ENCODE measurements at regions not wholly inside any gene's neighbourhood (a gene's known extent, or its start where the extent isn't known, plus 50 kb on each side); places are given as distances from the start of the nearest gene placed in this dataset.

- no peaks in the 10 kb centered on the region for H3K9me3 ChIP-seq (replicated peaks; ENCODE audit: control insufficient read depth, insufficient read depth, low read length)
- H3K9ac ChIP-seq (replicated peaks; ENCODE audit: extremely low read depth, insufficient read depth, low read length) = no peak overlapping the region
- FAIRE-seq = no peak
- no peaks in the 10 kb centered on the region for H3K27me3 ChIP-seq (ENCODE audit: control insufficient read depth in 2 of 2, insufficient read depth in 2 of 2, low read length in 2 of 2)
- DNase-seq (ENCODE audit: low read depth, low spot score) = no peak
- H3K79me2 ChIP-seq (ENCODE audit: control insufficient read depth, insufficient read depth, low read length) = no peaks in the 10 kb centered on the region
- no peak overlapping the region for H3K4me2 ChIP-seq (ENCODE audit: insufficient read depth, low read length)
- H2AFZ ChIP-seq (ENCODE audit: low read depth, low read length) = no peak overlapping the region
- CTCF ChIA-PET = no interaction called here
- POLR2A ChIA-PET = no interaction called here
- H3K4me1 ChIP-seq (ENCODE audit: control insufficient read depth, extremely low read depth, insufficient read depth, low read length) = no peaks in the 10 kb centered on the region
- BruUV-seq (replicated peaks) = no TSS peak
- dilution Hi-C loops (cut with MboI; ENCODE audit: extremely low pct_ligation_motif_present, low sequenced_read_pairs) (no loop called here), intact Hi-C loops (cut with micrococcal nuclease) (no loop called here)
- H4K20me1 ChIP-seq (replicated peaks; ENCODE audit: control insufficient read depth, extremely low read depth, insufficient read depth, low read length) = no peaks in the 10 kb centered on the region
- H3K9me1 ChIP-seq (replicated peaks; ENCODE audit: control insufficient read depth, extremely low read depth, insufficient read depth, low read length) = no peaks in the 10 kb centered on the region
- H3K36me3 ChIP-seq (ENCODE audit: control insufficient read depth in 2 of 2, extremely low read depth in 1 of 2, insufficient read depth in 2 of 2, low read length in 2 of 2) = no peaks in the 10 kb centered on the region
- no peak overlapping the region for H3K27ac ChIP-seq (ENCODE audit: insufficient read depth, low read depth, low read length)
- H3K4me3 ChIP-seq (replicated peaks in 1 of 3; ENCODE audit: insufficient read depth in 1 of 3, low read depth in 1 of 3, low read length in 3 of 3) = no peak overlapping the region
- TF ChIP-seq MYC (IDR thresholded peaks at IDR 0.05; ENCODE audit: low read depth, low read length) = no peak
- TF ChIP-seq POLR2AphosphoS5 (IDR thresholded peaks at IDR 0.05; ENCODE audit: insufficient read depth, low read depth, low read length) = no peak
- TF ChIP-seq EZH2 (IDR thresholded peaks at IDR 0.05; ENCODE audit: borderline replicate concordance, low read depth, low read length, severe bottlenecking) = no peak
- TF ChIP-seq MAX (IDR thresholded peaks at IDR 0.05; ENCODE audit: insufficient read depth, insufficient read length) = no peak
- TF ChIP-seq JUN (IDR thresholded peaks at IDR 0.05; ENCODE audit: borderline replicate concordance, insufficient read depth, insufficient read length, low read depth) = no peak
- TF ChIP-seq FOS (IDR thresholded peaks at IDR 0.05; ENCODE audit: borderline replicate concordance, insufficient read depth, low read length) = no peak
- TF ChIP-seq CTCF (IDR thresholded peaks at IDR 0.05; ENCODE audit: extremely low read depth in 1 of 2, insufficient read depth in 1 of 2, low read depth in 1 of 2, low read length in 2 of 2) = no peak
- TF ChIP-seq GATA2 (IDR thresholded peaks at IDR 0.05; ENCODE audit: insufficient read depth, insufficient read length, low read depth, low read length) = no peak
- no peak for TF ChIP-seq POLR2A (IDR thresholded peaks at IDR 0.05; ENCODE audit: low read depth, low read length)
These were observed 106.3 kb upstream of the TNIP3 start for GRCh38 chr4:121270389-121270788.

Measured in endothelial cell of umbilical vein (primary cell).